ENCODE measurements at regions not wholly inside any gene's neighbourhood (a gene's known extent, or its start where the extent isn't known, plus 50 kb on each side); places are given as distances from the start of the nearest gene placed in this dataset.
A peak's percentile ranks its signal among the peaks of the same experiment; 100 is the strongest.
"Not testable (repeated sequence)": the region's sequence is repeated elsewhere in the genome, so short reads cannot be mapped to it uniquely, and the experiment has no call there.

DNA sequence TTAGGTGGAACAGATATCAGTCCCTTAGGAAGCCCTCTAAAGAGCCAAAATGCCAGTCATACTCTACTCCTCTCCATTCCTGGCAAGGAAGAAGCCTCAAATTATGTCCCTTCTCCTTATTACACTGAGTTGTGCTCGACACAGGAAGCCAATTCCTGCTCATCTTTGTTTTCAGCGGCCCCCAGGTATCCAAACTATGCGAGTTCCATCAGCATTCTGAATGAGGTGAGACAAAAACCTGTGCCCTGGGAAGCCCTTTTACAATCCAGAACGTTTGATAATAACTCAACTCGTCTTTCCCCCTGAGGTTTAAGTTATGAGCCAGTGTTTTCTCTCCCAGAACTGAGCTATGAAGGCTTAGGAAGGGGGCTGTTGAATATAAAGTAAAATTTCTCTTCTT lies 580.5 kb downstream of the NXPH1 start:
- no peaks in the 10 kb centered on the region for H3K9me3 ChIP-seq (ENCODE audit: control insufficient read depth, low read depth, low read length)
- peaks cover 10% of the 10 kb centered on the region for H3K4me1 ChIP-seq (ENCODE audit: control insufficient read depth, low read depth, low read length)
- H3K9ac ChIP-seq (ENCODE audit: low read length), result no peak overlapping the region
- H3K36me3 ChIP-seq (ENCODE audit: control insufficient read depth, low read depth, low read length), result no peaks in the 10 kb centered on the region
- peak overlapping the region; percentile 24 for H3K27ac ChIP-seq (ENCODE audit: low read length)
- H3K27me3 ChIP-seq (ENCODE audit: control insufficient read depth, insufficient read depth, low read length), result no peaks in the 10 kb centered on the region
- no peak overlapping the region for H3K4me3 ChIP-seq (ENCODE audit: low read length)

DNA sequence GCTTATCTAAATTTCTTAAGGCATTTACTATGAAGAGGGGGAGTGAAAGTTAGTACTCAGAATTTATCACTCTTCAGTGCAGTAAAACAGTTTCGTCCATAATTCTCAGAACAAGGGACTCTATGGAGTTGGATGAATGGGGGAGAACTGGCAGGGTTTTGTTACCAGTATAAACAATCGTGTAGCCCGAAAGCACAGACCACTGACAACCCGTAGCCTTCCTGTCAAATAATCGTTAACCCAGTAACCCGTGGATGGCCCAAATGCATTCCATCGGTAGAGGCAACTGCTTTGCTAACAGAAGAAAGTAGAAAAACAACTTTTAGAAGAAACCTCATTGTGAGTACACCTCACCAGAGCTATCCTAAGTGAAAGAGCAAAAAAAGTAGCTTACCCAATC lies 583.9 kb downstream of the NXPH1 start:
- Histone ChIP-seq H3K4me1 (ENCODE audit: control insufficient read depth, low read depth, low read length) (peaks cover 10% of the 10 kb centered on the region), H3K4me3 (ENCODE audit: low read length) (no peak overlapping the region), H3K9ac (ENCODE audit: low read length) (no peak overlapping the region), H3K9me3 (ENCODE audit: control insufficient read depth, low read depth, low read length) (no peaks in the 10 kb centered on the region), H3K27me3 (ENCODE audit: control insufficient read depth, insufficient read depth, low read length) (no peaks in the 10 kb centered on the region), H3K36me3 (ENCODE audit: control insufficient read depth, low read depth, low read length) (no peaks in the 10 kb centered on the region), H3K27ac (ENCODE audit: low read length) (no peak overlapping the region)

DNA sequence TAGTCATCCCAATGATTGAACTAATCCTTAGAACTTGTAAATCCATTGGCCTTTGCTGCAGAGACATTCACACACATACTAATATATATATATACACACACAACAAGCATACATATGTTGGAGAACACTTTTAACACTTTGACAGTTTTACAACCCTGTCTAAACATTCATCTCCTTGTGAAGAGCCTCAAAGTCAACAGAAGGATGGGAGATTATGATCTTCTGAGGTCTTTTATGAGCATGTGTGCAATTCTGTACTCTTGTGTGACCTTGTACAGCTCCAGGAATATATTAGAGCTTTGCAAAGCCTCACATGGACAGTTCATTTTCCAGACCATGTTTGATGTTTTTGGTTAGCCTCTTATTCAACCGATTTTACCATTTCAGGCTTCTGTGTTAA lies 589.0 kb downstream of the NXPH1 start:
- Histone ChIP-seq H3K36me3 (ENCODE audit: control insufficient read depth, low read depth, low read length) (no peaks in the 10 kb centered on the region), H3K27me3 (ENCODE audit: control insufficient read depth, insufficient read depth, low read length) (no peaks in the 10 kb centered on the region), H3K9me3 (ENCODE audit: control insufficient read depth, low read depth, low read length) (no peaks in the 10 kb centered on the region), H3K27ac (ENCODE audit: low read length) (no peak overlapping the region), H3K4me1 (ENCODE audit: control insufficient read depth, low read depth, low read length) (no peaks in the 10 kb centered on the region), H3K9ac (ENCODE audit: low read length) (no peak overlapping the region), H3K4me3 (ENCODE audit: low read length) (no peak overlapping the region)

DNA sequence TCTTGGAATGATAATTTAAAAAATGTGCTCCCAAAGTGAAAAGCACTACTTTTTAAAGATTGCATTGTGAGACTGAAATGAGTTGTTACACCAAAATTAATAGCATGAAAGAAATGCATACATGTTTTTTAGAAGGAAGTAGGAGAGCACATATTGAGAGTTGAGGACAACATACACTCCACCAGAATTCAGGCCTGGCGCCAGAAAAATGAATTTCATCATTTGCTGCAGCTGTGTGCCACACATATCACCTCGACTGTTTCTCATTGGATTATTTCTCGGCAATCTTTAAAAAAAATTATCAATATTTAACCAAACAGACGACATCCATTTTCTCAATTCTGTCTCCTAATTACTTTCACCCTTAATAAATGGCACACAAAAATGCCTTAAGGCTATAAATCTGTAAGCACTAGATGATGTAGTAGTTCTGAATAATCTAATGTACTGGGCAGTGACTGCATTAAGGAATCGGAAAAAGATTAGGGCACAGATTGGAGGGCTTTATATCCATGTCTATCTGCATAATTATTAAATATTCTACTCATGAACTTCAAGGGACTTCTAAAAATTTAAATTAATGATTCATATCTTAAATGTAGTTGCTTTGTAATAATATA lies 590.4 kb downstream of the NXPH1 start:
- no peak overlapping the region for H3K9ac ChIP-seq (ENCODE audit: low read length)
- H3K9me3 ChIP-seq (ENCODE audit: control insufficient read depth, low read depth, low read length), result no peaks in the 10 kb centered on the region
- H3K4me3 ChIP-seq (ENCODE audit: low read length), result no peak overlapping the region
- no peaks in the 10 kb centered on the region for H3K36me3 ChIP-seq (ENCODE audit: control insufficient read depth, low read depth, low read length)
- H3K27ac ChIP-seq (ENCODE audit: low read length), result no peak overlapping the region
- no peaks in the 10 kb centered on the region for H3K27me3 ChIP-seq (ENCODE audit: control insufficient read depth, insufficient read depth, low read length)
- H3K4me1 ChIP-seq (ENCODE audit: control insufficient read depth, low read depth, low read length), result no peaks in the 10 kb centered on the region

DNA sequence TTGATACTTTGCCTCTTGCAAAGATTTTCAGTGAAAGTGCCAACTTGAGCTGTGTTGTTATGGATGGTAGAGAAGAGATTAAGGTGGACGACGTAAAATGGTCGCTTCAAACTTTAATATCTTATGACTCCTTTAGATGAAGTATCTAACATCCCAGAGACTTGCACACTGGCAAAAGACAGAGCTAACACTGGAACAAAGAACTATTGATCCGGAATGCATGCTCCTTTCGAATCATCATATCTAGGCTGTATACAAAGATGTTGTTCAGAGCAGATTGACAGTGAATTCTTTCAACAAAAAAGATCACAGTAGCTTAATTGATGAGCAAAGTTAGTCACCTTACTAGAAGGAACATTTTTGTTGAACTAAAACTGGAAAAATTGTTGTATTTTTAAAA lies 592.7 kb downstream of the NXPH1 start:
- H3K9ac ChIP-seq (ENCODE audit: low read length), result no peak overlapping the region
- no peaks in the 10 kb centered on the region for H3K4me1 ChIP-seq (ENCODE audit: control insufficient read depth, low read depth, low read length)
- no peaks in the 10 kb centered on the region for H3K36me3 ChIP-seq (ENCODE audit: control insufficient read depth, low read depth, low read length)
- no peak overlapping the region for H3K4me3 ChIP-seq (ENCODE audit: low read length)
- H3K27ac ChIP-seq (ENCODE audit: low read length), result no peak overlapping the region
- H3K9me3 ChIP-seq (ENCODE audit: control insufficient read depth, low read depth, low read length), result no peaks in the 10 kb centered on the region
- no peaks in the 10 kb centered on the region for H3K27me3 ChIP-seq (ENCODE audit: control insufficient read depth, insufficient read depth, low read length)

DNA sequence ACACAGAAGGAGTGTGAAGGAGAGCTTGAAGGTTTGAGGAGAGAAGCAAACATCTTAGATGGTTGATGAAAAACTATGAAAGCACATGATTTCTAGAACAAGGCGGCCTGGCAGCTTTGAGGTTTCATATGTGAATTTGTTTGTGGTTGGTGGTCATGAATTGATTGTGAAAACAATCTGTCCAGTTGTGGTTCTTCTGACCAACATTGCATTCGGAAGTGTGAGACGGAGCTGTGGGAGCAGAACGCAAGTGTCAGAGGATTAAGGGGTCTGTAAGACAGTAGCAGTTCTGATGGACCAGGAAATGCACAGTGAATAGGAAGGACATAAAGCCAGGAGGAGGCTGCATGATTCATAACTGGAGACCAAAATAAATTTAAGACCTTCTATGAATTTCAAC lies 594.6 kb downstream of the NXPH1 start:
- Histone ChIP-seq H3K27me3 (ENCODE audit: control insufficient read depth, insufficient read depth, low read length) (no peaks in the 10 kb centered on the region), H3K4me1 (ENCODE audit: control insufficient read depth, low read depth, low read length) (no peaks in the 10 kb centered on the region), H3K9ac (ENCODE audit: low read length) (no peak overlapping the region), H3K4me3 (ENCODE audit: low read length) (no peak overlapping the region), H3K27ac (ENCODE audit: low read length) (no peak overlapping the region), H3K9me3 (ENCODE audit: control insufficient read depth, low read depth, low read length) (no peaks in the 10 kb centered on the region), H3K36me3 (ENCODE audit: control insufficient read depth, low read depth, low read length) (no peaks in the 10 kb centered on the region)

DNA sequence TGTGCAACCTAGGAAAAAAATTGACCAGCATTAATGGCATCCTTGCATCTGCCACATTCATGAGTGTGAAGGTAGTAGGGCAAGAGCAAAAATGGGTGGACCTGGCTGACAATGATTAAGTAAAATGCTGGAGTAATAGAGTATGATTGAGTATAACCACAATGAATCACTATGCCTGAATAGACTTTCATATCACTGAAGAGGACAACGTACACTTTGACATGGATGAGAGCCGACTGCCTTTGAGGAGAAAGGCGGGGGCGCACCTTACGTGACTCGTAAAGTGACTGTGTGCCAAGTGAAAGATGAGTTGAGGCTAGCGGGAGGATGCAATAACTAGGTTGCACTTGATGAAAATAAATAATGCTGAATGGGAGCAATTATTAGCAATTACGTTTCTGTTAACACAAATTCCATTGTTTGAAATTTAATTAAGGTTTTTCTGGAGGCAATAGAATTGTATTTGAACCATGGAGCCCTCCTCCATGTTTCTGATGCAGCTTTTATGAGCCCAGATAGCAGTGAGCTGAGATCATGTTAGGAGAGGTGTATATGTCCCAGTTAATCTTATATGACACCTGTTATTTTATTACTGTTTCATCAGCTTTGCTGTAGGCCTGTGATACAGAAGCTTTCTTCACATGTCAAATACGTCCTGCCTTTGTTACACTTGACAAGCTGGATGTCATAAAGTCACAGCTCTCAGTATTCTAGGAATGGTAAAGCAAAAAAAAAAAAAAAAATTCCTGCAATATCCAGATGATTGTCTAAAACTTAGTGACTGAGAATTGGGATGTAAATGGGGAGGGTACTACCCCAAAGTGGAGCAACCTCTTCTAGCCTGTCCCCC lies 596.5 kb downstream of the NXPH1 start:
- Histone ChIP-seq H3K4me1 (ENCODE audit: control insufficient read depth, low read depth, low read length) (no peaks in the 10 kb centered on the region), H3K4me3 (ENCODE audit: low read length) (no peak overlapping the region), H3K27me3 (ENCODE audit: control insufficient read depth, insufficient read depth, low read length) (no peaks in the 10 kb centered on the region), H3K27ac (ENCODE audit: low read length) (no peak overlapping the region), H3K9me3 (ENCODE audit: control insufficient read depth, low read depth, low read length) (no peaks in the 10 kb centered on the region), H3K36me3 (ENCODE audit: control insufficient read depth, low read depth, low read length) (no peaks in the 10 kb centered on the region), H3K9ac (ENCODE audit: low read length) (no peak overlapping the region)

DNA sequence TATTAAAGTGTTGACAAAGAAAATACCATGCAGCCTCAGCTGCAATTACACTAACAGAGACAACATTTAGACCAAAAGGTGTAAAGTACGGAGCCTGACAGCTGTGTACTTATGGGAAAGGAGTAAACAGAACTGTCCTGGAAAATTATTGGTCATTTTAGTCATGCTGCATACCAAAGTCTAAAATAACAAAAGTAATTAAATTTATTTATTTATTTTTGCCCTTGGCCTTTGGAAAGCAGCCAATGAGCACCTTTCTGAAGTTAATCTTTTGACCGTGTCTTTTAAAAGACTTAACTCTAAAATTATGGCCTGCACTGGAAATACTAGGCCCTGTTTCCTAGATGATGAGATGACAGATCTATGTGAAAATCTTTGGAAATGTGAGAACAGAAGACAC lies 597.6 kb downstream of the NXPH1 start:
- no peaks in the 10 kb centered on the region for H3K27me3 ChIP-seq (ENCODE audit: control insufficient read depth, insufficient read depth, low read length)
- H3K4me1 ChIP-seq (ENCODE audit: control insufficient read depth, low read depth, low read length), result no peaks in the 10 kb centered on the region
- no peaks in the 10 kb centered on the region for H3K9me3 ChIP-seq (ENCODE audit: control insufficient read depth, low read depth, low read length)
- H3K9ac ChIP-seq (ENCODE audit: low read length), result no peak overlapping the region
- no peaks in the 10 kb centered on the region for H3K36me3 ChIP-seq (ENCODE audit: control insufficient read depth, low read depth, low read length)
- H3K4me3 ChIP-seq (ENCODE audit: low read length), result no peak overlapping the region
- no peak overlapping the region for H3K27ac ChIP-seq (ENCODE audit: low read length)

DNA sequence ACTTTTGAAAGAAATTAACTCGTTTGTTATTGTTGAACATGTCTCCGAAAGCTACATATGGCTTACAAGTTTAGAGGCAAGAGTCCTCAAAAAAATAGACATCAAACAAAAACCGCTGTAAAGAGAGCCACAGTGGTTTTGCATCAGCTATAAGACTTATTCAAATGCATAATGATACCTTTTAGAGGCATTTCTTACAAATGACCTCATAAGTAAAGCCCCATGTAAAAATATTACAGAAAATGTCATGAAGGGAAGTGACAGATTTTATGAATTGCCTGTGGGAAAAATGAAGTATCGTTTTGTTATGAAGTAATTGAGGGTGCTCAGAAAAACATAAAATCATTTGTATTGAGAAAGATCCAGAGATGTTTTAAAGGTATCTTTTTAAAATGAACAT lies 598.0 kb downstream of the NXPH1 start:
- no peak overlapping the region for H3K9ac ChIP-seq (ENCODE audit: low read length)

DNA sequence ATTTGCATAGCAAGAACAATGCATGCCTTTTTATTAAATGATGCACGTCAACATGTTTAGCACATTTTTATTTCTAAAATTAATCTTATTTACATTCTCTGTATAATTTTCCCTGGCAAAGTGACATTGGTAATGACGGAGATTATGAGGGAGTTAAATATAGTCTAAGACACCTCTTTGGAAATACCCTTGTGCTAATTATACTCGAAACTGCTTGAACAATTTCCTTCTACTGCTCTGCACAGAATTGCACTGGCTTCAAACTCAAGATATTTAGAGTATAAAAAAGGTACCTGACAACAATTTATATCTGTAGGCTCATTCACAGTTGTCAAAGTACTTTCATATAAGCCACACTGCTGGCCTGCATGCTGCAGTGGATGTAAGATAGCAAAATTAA lies 602.7 kb downstream of the NXPH1 start:
- H3K9ac ChIP-seq (ENCODE audit: low read length), result no peak overlapping the region
- H3K27me3 ChIP-seq (ENCODE audit: control insufficient read depth, insufficient read depth, low read length), result no peaks in the 10 kb centered on the region
- no peak overlapping the region for H3K27ac ChIP-seq (ENCODE audit: low read length)
- no peaks in the 10 kb centered on the region for H3K9me3 ChIP-seq (ENCODE audit: control insufficient read depth, low read depth, low read length)
- no peak overlapping the region for H3K4me3 ChIP-seq (ENCODE audit: low read length)
- no peaks in the 10 kb centered on the region for H3K4me1 ChIP-seq (ENCODE audit: control insufficient read depth, low read depth, low read length)
- H3K36me3 ChIP-seq (ENCODE audit: control insufficient read depth, low read depth, low read length), result no peaks in the 10 kb centered on the region

More for the DNA sequence above, 598.0 kb downstream of the NXPH1 start:
- Histone ChIP-seq H3K27me3 (ENCODE audit: control insufficient read depth, insufficient read depth, low read length) (no peaks in the 10 kb centered on the region), H3K4me1 (ENCODE audit: control insufficient read depth, low read depth, low read length) (no peaks in the 10 kb centered on the region), H3K27ac (ENCODE audit: low read length) (no peak overlapping the region), H3K4me3 (ENCODE audit: low read length) (no peak overlapping the region), H3K9me3 (ENCODE audit: control insufficient read depth, low read depth, low read length) (no peaks in the 10 kb centered on the region), H3K36me3 (ENCODE audit: control insufficient read depth, low read depth, low read length) (no peaks in the 10 kb centered on the region)

DNA sequence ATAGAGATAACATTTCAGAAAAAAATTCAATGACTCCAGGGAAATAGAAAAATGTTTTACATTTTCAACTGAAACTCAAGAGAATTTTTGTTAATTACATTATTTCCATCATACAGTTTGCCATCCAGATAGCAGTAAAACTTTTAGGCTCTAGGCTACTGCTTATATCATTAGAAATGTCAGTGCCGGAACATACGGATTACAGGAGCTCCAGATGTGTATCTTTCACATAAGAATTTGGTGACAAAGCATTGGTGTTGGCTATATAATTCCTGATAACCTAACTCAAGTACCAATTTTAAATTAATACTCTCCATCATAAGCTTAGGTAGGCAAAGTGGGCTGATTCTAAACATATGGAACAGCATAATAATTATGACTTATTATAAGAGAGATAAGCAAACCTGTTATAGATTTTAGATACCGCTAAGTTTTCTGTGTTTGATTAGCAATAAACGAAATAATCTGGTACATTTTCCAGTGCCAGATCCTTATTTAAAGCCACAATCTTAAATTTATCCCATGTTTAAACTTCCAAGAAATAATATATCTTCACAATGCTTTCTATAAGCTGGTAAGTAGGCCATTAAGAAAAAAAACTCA lies 637.9 kb downstream of the NXPH1 start:
- H3K9ac ChIP-seq (ENCODE audit: low read length), result no peak overlapping the region
- H3K4me3 ChIP-seq (ENCODE audit: low read length), result no peak overlapping the region
- H3K36me3 ChIP-seq (ENCODE audit: control insufficient read depth, low read depth, low read length), result no peaks in the 10 kb centered on the region
- no peak overlapping the region for H3K27ac ChIP-seq (ENCODE audit: low read length)
- H3K27me3 ChIP-seq (ENCODE audit: control insufficient read depth, insufficient read depth, low read length), result no peaks in the 10 kb centered on the region
- H3K9me3 ChIP-seq (ENCODE audit: control insufficient read depth, low read depth, low read length), result no peaks in the 10 kb centered on the region
- no peaks in the 10 kb centered on the region for H3K4me1 ChIP-seq (ENCODE audit: control insufficient read depth, low read depth, low read length)

DNA sequence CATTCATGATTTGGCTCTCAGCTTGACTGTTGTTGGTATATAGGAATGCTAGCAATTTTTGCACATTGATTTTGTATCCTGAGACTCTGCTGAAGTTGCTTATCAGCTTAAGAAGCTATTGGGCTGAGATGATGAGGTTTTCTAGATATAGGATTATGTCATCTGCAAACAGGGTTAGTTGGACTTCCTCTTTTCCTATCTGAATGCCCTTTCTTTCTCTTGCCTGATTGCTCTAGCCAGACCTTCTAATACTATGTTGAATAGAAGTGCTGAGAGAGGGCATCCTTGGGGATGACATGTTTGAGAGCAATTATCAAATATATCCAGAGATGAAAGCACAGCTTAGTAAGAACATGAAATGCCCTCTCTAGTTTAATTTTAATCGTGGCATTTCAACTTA lies 642.4 kb downstream of the NXPH1 start:
- H3K4me3 ChIP-seq (ENCODE audit: low read length); H3K27ac ChIP-seq (ENCODE audit: low read length); H3K36me3 ChIP-seq (ENCODE audit: control insufficient read depth, low read depth, low read length); H3K4me1 ChIP-seq (ENCODE audit: control insufficient read depth, low read depth, low read length); H3K27me3 ChIP-seq (ENCODE audit: control insufficient read depth, insufficient read depth, low read length); H3K9me3 ChIP-seq (ENCODE audit: control insufficient read depth, low read depth, low read length); H3K9ac ChIP-seq (ENCODE audit: low read length): not testable (repeated sequence)
